Stimulated activated CD4-positive, alpha-beta T cell treated with anti-CD3 and anti-CD28 coated beads, Interleukin-15, amount 100 ng/mL, for 48 hours (primary cell): ENCODE measurements at regions not wholly inside any gene's neighbourhood (a gene's known extent, or its start where the extent isn't known, plus 50 kb on each side); places are given as distances from the start of the nearest gene placed in this dataset.

Source experiments
- DNase-seq, 2 donors: peaks; one replicate each; pipeline ENCODE4 v3.0.0-alpha.2; 2020; ENCODE audit warnings: low read depth in 2 of 2

DNA sequence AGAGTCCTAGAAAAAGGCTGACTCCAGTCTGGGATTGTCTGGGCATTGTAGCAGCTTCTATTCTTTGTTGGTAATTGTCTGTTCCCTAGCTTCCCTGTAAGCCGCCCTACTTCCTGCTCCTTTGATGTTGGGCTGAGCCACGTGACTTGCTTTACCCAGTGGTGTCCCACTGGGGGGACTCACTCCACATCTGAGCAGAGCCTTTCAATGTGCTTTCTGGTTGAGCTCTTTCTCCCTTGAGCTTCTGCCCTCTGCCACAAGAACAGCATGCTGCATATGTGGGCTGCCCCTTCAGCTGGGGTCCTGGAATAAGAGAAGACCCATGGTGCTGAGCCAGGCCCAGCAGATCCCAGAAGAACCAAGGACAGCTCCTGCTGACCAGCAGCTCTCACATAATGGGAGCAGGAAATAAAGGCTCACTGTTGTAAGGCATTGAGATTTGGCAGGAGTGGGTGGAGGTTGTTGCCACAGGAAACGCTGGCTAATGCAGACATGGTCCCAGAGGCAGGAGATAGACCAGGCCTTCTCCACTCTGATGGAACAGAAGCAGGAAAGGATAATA, 276.3 kb upstream of the GJB5 start:
- DNase-seq, result no peak

DNA sequence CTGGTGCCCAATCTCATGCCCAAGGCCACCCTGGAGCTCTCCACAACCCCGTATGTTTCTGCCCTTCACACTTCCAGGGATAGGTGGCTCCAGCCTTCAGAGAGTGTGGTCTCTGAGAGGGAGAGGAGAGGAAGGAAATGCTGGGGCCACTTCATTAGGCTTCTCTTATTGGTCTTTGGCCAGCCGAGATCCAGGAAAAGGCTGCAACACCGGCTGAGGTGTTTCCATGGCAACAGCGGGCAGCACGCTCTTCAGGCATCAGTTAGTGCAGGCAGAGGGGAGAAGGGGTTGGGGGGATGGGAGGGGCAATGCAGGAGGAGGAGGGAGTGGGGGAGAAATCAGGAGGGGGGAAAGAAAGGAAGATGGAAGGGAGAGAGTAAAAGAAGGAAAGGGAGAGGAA, 275.1 kb upstream of the GJB5 start:
- no peak for DNase-seq

DNA sequence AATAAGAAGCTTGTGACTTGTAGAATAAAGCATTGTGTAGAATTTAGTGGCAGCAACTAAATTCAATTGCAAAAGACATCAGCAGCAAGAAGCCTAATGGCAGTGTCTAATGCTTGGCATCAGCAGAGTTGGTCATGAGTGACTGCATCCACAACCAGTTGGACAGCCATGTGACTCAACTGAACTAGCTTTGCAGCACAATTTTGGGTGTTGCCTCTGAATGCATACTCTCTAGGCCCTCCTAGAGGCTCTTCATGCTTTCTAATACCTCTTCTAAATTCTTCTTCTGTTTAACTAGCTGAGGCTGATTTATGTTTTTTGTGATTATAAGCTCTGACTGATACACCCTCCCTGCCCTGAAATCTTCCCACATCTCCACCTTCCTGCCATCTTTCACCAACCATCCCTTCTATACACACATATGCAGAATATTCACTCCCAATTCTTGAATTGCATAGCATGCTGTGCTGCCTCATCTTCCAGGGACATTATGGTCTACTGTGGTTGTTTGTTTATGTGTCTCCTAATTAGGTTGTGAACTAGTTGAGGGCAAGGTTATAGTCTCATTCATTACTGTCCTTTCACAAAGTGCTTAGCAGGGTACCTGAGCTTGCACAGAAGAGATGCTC, 266.7 kb upstream of the GJB5 start:
- no peak for DNase-seq

DNA sequence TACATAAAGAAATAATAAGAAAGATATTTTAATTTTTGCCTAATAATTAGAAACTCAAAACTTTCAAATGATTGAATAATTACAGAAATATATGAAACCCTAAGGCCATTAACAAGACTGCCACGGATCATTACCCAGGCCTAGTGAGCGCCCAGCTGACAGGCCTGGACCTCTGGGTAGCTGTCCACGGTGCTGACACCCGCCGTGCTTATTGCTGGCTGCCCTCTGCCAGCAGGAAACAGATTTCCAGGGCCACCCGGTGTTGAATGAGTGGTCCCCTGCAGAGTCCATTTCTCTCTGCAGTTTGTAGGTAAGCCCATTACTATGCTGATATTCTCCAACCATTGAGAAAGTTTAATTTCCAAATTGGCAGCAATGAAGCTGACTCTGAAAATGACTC, 254.4 kb upstream of the GJB5 start:
- no peak for DNase-seq

DNA sequence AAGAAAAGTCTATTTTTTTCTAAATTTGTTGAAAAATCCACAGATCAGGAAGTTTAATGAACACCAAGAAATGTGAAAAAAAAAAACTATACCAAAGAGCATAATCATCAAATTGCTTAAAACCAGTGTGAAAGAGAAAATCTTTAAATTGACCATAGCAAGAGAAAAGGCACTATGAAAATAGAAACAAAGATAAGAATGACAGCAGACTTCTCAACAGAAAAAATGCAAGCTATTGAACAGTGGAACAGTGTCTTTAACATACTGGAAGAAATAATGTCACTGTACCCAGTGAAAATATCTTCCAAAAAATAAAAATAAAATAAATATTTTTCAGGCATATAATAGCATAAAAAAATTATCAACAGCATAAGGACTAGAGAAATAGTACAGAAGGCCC, 243.0 kb upstream of the GJB5 start:
- no peak for DNase-seq

DNA sequence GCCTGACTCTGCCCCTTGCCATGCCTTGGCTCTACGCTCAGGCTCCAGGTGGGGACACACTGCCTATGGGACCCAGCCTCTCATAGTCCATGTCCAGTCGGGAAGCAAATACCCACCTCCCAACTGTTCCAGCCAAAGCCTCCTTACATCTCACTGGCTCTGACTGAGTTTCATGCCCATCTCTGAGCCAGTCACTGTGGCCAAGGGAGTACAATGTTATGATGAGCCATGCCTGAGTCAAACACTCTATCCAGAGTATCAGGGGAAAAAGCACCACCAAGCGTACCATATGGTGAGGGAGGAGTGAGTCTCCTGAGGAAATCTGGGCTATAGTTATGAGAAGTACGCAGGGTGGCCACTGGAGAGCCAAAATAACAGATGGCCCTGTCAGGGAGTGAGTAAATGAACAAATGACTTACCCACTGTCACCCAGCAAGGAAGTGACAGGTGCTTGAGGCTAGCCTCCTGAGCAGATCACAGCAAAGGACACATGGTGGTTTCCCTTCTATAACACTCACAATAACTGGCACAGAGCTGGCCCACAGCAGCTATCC, 236.6 kb upstream of the GJB5 start:
- DNase-seq, result no peak

DNA sequence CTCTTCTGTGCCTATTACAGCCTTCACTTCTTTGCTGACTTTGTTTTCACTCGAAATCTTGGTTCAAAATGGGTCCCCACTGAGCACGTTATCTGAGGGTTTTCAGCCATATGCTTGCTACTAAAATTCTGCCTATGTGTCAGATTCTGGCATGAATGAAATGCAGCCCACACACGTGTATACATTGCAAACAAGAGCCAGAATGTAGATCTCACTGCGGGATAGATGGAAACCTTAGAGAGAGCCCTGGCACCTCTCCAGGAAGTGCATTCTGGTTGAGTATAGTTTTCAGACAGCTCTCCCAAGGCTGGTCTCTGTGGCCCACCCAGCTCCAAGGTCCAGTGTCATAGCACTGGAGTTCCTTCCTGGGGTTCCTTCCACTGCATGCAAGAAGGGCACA, 234.7 kb upstream of the GJB5 start:
- no peak for DNase-seq

DNA sequence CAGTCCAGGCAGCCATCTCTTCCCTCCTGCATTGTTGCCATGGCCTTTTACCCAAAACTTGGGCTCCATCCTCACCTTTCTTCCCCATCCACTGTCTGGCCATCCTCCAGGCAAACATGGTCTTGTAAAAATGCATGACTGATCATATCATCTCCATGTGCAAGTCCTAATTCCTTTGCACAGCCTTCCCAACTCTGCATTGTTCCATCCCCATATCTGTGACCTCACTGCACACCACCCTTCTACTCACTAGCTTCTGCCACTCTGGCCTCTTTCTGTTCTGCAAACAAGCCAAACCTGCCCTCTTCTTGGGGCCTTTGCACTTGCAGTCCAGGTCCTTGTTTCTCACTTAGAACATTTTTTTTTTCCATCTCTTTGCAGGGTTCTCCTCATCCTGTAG, 230.1 kb upstream of the GJB5 start:
- DNase-seq, result no peak

DNA sequence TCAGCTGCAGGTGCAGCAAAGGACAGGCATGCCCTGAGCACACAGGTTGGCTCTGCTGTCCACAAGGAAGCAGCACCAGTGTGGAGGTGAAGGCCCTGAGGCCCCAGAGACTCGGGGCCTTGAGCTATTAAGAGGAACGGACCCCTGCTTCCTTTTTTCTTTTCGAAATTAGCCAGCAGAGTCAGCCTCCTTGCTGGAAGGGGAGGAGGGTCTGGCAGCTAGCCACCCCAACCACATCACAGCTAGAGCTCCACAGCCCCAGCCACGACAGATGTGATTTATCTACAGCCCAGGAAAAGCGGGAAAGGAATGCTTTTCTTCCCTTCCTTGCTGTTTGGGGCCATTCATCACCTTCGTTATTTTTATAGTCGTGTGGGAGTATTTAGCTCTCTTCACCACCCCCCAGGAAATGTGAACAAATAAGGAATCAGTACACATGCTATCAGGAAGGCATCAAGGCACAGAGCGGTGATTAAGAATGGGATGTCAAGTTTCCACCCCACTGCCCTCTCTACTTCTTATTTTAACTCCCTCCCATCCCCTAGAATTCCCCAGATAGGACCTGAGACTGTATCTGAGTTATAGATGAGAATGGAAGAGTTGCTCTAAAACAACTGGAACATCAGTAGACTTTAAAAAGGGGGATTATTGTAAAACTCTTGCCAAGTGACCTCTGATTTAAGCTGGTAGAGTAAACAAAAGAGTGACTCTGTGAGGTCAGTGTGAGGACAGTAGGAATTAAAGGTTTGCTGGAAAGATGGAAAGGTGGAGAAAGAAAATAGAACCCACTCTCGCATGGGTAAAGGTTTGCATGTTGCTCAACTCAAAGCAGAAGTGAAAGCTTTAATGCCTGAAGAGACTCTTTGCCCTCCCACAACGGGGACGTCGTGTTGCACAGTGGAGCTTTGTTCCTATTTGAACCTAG, 224.7 kb upstream of the GJB5 start:
- DNase-seq, result no peak

DNA sequence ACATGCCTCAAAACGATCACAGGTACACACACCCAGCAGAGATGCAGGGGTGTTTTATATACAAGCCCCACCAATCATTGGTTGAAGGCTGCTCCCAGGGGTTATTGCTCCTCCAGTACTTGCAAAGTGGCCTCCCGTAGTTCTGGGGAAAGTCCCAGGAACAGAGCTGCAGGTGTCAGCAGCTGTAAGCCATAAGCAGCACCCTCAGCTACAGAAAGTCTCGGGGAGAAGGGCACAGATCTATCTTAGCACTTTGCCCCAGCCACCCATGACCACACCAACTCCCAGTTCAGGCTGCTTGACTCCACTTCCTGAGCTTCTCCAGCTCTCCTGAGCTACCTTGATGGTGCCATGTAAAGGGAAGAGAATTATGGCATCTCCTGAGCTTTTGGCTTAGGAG, 222.7 kb upstream of the GJB5 start:
- no peak for DNase-seq

DNA sequence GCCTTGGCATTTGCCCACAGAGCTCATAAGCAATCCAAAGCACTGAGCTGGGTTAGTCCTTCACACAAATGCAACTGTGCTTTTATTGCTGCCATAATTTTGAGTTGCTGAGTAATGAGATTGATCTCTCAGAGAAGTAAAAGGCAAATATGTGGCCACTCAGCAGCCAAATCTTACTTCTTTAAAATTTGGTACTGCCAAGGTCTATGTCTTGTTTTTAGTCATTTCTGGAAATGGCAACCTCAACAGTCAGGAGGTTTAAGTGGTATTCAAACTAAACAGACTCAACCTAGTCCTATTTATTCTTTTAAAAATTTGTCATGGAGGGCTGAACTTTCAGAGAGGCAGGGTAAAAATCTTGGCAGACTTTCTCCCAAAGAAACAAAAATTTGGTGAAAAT, 216.4 kb upstream of the GJB5 start:
- DNase-seq, result no peak

DNA sequence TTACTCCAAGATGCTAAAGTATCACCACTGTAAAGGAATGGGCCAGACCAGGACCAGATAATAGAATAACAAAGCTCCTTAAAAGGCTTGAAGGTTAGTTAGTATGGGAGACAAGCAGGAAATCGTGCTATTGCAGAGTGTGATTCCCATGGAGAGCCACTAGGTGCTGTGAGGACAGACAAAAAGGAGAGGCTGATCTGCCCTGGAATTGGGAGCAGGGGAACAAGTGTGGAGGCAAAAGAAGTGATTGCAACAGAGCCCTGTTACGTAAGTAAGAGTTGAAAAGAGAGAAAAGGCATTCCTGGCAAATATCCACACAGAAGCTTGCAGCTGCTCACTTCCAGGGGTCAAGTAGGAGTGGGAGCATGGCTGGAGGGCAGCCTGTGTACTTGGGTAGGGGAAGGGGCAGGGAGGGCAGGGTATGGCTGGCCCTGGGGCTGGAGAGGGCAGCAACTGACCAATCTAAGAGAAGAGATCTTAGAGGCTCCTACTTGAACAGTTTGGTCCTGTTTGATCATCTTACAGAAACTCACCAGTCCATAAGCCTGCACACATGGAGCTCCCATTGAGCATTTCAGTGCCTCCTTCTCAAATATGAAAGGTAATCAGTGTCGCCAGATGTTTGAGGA, 207.7 kb upstream of the GJB5 start:
- no peak for DNase-seq

DNA sequence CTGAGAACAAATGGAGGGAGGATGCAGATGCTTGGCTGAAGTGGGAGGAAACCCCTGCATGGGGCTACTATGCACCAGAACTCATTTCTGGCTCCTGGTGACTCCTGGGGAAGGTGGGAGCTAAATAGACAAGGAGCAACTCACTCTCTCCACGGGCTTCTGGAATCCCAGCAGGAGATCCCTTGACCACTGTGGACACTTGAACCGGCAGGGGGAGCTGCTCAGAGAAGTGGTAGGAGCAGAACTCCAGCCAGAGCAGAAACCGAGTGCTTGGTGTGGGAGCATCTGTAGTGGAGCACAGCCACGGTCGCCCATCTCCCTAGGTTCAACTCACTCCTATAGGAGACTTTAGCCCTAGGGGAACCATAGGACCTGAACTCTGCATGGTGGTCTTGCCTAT, 205.6 kb upstream of the GJB5 start:
- no peak for DNase-seq

DNA sequence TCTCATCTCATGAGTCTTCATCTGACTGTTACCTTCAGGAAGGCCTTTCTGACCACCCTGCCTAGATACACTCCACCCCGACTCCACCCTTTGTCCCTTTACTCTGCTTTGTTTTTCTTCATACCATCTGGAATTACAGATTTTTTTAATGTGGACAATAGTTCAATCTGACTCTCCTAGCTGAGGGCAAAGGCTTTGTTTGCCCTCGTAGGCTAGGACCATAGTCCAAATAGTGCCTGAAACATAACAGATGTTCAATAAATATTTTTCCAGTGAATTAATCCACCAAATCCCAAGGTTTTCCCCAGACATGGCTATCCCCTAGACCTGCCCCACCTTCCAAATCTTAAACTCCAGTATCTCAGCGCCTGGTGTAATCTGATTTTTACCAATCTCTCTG, 176.5 kb upstream of the GJB5 start:
- DNase-seq, result no peak

DNA sequence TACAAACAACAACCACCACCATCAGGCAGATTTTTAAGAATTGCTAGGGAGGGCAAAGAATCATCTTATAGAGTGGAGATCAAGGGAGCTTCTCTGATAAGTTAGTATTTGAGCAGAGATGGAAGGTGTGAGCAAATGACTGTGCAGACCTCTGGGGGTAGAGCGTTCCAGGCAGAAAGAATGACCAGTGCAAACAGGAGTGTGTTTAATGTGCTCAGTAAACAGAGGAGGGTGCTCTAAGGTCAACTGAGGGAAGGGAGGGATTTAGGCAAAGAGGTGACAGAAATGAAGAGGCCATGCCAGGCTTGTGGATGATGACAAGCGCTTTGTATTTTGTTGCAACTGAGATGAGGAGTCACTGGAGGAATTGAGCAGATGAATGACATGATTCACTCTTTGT, 172.5 kb upstream of the GJB5 start:
- DNase-seq, result no peak

DNA sequence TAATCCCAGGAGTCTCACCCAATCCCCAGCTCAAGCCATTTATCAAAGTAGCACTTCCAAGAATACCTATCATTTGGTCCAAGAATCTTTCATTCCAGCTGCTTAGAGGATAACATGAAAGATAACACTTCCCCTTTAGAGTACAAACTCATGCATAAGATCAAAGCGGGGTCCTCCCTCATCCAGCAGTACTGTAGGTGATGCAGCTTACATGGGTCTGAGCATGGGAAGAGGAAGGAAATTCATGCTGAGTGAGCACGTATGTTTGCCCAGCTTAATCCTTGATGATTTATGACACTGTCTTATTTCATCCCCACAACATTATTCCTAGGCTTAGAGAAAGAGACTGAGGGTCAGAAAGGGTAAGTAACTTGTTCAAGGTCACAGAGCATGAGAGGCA, 167.1 kb upstream of the GJB5 start:
- no peak for DNase-seq

DNA sequence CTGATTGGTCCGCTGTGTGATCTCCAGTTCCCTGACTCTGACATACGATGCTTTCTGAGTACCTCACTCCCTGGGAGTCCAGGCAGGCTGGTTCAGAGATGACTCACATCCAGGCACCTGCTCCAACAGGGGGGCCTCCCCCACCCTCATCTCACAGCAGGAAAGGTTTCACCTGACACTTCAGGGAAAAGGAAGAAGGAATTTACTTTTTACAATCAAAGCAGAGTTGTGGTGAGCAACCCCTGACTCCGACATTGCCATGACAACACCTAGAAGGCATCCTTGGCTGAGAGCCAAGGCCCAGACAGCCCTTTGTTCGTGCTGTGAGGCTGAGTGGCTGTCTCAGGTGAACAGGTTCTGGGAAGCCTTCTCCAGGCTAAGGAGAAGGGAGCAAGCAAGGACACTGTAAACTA, 164.6 kb upstream of the GJB5 start:
- DNase-seq, result no peak

DNA sequence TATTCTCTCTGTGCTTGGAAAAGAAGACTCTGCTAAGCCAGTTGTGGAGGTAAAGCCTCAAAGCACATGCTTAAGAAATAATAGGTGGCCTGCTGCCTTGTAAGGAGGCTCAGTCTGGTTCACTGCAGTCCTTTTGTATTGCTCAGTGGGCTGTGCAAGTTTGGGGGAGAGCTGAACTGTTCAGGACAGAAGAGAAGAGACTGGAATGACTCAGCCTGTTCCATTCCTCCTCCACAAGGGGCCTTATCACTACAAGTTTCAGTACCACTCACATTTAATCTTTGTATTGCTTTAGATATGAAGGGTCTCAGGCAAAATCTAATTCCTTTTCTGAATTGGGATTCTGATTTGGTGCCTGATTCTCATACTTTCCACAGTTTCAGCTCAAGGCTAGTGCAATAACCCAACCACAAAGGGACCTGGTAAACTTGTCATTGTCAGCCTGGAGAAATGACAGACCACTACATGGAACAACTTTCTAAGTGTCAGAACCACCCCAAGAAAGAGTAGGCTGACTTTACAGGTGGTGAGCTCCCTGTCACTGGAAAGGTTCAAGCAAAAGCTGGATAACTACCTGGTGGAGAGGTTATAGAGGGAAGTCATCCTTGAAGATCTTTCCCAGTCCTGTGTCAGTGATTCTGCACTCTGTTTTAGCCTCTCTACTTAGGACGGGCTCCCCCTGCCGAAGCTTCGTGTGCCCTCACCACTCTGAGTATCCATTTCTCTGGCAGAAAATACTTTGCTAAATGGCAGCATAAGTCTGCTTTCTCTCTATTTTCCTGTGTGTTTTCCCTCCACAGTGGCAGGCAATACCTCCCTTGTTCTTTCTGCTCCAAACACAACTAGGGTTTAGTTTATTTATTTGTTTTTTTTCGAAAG, 162.9 kb upstream of the GJB5 start:
- no peak for DNase-seq

DNA sequence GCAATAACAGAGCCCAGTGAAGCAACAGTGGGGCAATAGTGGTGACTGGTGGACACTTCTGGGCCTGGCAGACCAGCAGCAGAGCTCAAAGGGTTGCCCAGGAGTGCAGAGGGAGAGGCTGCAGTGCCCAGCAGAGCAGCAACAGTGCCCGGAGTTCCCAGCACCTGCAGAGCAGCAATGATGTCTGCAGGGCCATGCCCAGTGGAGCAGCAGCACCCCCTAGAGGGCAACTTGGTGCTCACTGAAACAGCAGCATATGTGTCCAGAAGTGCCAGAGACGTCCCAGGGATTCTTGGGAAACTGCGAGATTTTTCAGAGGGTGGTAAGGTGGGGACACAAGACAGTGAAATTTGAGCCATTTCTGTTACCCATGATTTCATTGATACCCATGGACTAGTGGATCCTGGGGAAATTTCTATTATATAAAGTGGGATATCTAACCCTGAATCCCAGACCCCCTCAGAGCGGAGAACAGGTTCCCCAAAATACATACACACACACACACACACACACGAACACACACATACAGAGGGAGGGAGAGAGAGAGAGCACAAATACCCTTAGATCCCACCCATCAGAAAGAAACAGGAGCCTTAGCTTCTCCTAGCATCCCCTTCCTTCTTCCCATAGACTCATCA, 156.9 kb upstream of the GJB5 start:
- peak; percentile 29 to 39 for DNase-seq

DNA sequence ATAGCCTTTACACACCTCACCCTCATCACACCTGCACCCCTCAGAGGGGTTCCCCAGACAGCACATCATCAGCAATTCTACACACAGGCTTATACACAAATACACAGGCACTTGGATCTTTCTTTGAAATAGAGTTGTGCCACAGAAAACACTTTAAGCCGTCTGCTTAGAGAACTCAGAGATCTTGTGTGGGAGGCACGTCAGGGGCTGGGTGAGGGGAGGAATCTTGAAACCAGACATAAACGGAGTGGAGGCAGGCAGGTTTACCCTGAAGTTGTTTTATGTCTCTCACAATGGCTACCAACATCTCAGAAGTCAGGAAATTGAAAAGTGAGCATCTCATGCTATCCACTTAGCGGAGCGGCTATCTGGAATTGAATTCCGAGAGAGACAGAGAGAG, 151.9 kb upstream of the GJB5 start:
- no peak for DNase-seq

DNA sequence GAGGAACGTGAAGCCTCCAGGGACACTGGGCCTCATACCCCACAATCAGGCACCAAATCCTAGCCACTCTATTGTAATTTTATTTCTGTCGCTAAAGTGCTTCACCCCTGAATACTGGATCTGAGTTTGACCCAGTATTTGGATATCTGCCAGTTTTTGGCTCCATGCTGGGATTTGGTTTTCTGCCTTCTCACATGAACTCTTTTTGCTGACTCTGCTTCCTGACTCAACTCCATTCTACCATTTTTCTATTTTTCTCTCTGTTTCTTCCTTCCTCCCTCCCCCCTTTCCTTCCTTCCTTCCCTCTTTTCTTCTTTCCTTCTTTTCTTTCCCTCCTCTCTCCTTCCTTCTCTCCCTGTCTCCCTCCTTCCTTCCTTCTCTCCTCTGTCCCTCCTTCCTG, 151.3 kb upstream of the GJB5 start:
- DNase-seq, result no peak
